Endothelial cell of umbilical vein (primary cell): ENCODE measurements at regions not wholly inside any gene's neighbourhood (a gene's known extent, or its start where the extent isn't known, plus 50 kb on each side); places are given as distances from the start of the nearest gene placed in this dataset.

Experiments
- BruUV-seq: library from RNA; stranded (reverse); fragments of 400-500 nt; replicated peaks from 2 replicates; lab custom pipeline; 2021; lab: Mats Ljungman, UMichigan
- CTCF ChIA-PET: fragments of 300-600, 350-600 bp; sonication (Branson Sonifier 250); formaldehyde crosslinking; loops from one replicate; lab custom pipeline; 2021; ENCODE audit warnings: antibody characterized with exemption, inconsistent platforms; lab: Charles Lee
- POLR2A ChIA-PET: fragments of 300-600, 350-600 bp; sonication (Branson Sonifier 250); formaldehyde crosslinking; loops from one replicate; lab custom pipeline; 2021; ENCODE audit warnings: antibody characterized with exemption, inconsistent platforms; lab: Charles Lee
- DNase-seq: peaks from one replicate; pipeline ENCODE4 v3.0.0-alpha.2; 2011; ENCODE audit warnings: low read depth, low spot score
- FAIRE-seq: peaks from 2 replicates; lab custom pipeline; 2011; peaks lifted over from hg19 to GRCh38; lab: Jason Lieb, UNC
- H2AFZ ChIP-seq: 2 replicates; pipeline ENCODE4 v1.6.0; 2012; ENCODE audit warnings: low read depth, low read length, control low read depth, inconsistent platforms
- H3K27ac ChIP-seq: 2 replicates; pipeline ENCODE4 v1.5.1; 2011; ENCODE audit warnings: low read depth, mild to moderate bottlenecking, control low read depth, low read length, moderate library complexity; ENCODE audit not compliant: insufficient read depth
- H3K27me3 ChIP-seq, 2 experiments: 2 replicates each; pipeline versions ENCODE4 v1.6.0 to v1.6.1; 2011; ENCODE audit warnings: low read length in 2 of 2, mixed read lengths in 1 of 2; ENCODE audit not compliant: control insufficient read depth in 2 of 2, insufficient read depth in 2 of 2
- H3K36me3 ChIP-seq, 2 experiments: 2 replicates in 1 of 2; 3 replicates in 1 of 2; pipeline ENCODE4 v1.5.1; 2011; ENCODE audit warnings: low read length in 2 of 2, mild to moderate bottlenecking in 1 of 2, moderate library complexity in 1 of 2; ENCODE audit not compliant: control insufficient read depth in 2 of 2, insufficient read depth in 2 of 2; ENCODE audit errors: extremely low read depth in 1 of 2
- H3K4me1 ChIP-seq: 3 replicates; pipeline ENCODE4 v1.5.1; 2011; ENCODE audit warnings: mild to moderate bottlenecking, low read length; ENCODE audit not compliant: control insufficient read depth, insufficient read depth; ENCODE audit errors: extremely low read depth
- H3K4me2 ChIP-seq: 2 replicates; pipeline ENCODE4 v1.6.1; 2011; ENCODE audit warnings: low read length, control low read depth, mixed read lengths; ENCODE audit not compliant: insufficient read depth
- H3K4me3 ChIP-seq, 3 experiments: fragments of 200-600 bp in 1 of 3; sonication (generic), shearing (Covaris generic) in 1 of 3; replicated peaks in 1 of 3; 2 replicates each; pipeline ENCODE4 v1.5.1; 2011 to 2016; ENCODE audit warnings: control low read depth in 3 of 3, low read length in 3 of 3, mild to moderate bottlenecking in 2 of 3, inconsistent platforms in 1 of 3, low read depth in 1 of 3, moderate library complexity in 1 of 3; ENCODE audit not compliant: insufficient read depth in 1 of 3
- H3K79me2 ChIP-seq: 2 replicates; pipeline ENCODE4 v1.6.0; 2012; ENCODE audit warnings: low read length, inconsistent platforms; ENCODE audit not compliant: control insufficient read depth, insufficient read depth
- H3K9ac ChIP-seq: replicated peaks from 2 replicates; pipeline ENCODE3; 2011; ENCODE audit warnings: low read length, control low read depth; ENCODE audit not compliant: insufficient read depth; ENCODE audit errors: extremely low read depth
- H3K9me1 ChIP-seq: replicated peaks from 3 replicates; pipeline ENCODE4 v1.6.0; 2011; ENCODE audit warnings: mild to moderate bottlenecking, low read length; ENCODE audit not compliant: control insufficient read depth, insufficient read depth; ENCODE audit errors: extremely low read depth
- H3K9me3 ChIP-seq: replicated peaks from 2 replicates; pipeline ENCODE4 v1.5.1; 2012; ENCODE audit warnings: low read length, inconsistent platforms; ENCODE audit not compliant: control insufficient read depth, insufficient read depth
- H4K20me1 ChIP-seq: replicated peaks from 2 replicates; pipeline ENCODE3; 2011; ENCODE audit warnings: mild to moderate bottlenecking, low read length; ENCODE audit not compliant: control insufficient read depth, insufficient read depth; ENCODE audit errors: extremely low read depth
- CTCF ChIP-seq, 2 donors: IDR thresholded peaks; 1 replicate in 1 of 2; 2 replicates in 1 of 2; pipeline ENCODE4 v1.5.1; 2011; ENCODE audit warnings: low read length in 2 of 2, mild to moderate bottlenecking in 2 of 2, moderate library complexity in 2 of 2, control low read depth in 1 of 2, inconsistent platforms in 1 of 2, low read depth in 1 of 2; ENCODE audit not compliant: insufficient read depth in 1 of 2; ENCODE audit errors: extremely low read depth in 1 of 2
- EZH2 ChIP-seq: IDR thresholded peaks from 2 replicates; pipeline ENCODE4 v1.6.1; 2012; ENCODE audit warnings: borderline replicate concordance, low read depth, mild to moderate bottlenecking, moderate library complexity, low read length, inconsistent platforms; ENCODE audit not compliant: severe bottlenecking
- FOS ChIP-seq: IDR thresholded peaks from 2 replicates; pipeline ENCODE4 v1.6.1; 2011; ENCODE audit warnings: mild to moderate bottlenecking, low read length, moderate library complexity, borderline replicate concordance; ENCODE audit not compliant: insufficient read depth
- GATA2 ChIP-seq: IDR thresholded peaks from 2 replicates; pipeline ENCODE4 v1.7.0; 2011; ENCODE audit warnings: low read depth, mild to moderate bottlenecking, moderate library complexity, mixed read lengths, low read length; ENCODE audit not compliant: insufficient read length, insufficient read depth
- JUN ChIP-seq: IDR thresholded peaks from 2 replicates; pipeline ENCODE4 v1.6.1; 2011; ENCODE audit warnings: borderline replicate concordance, low read depth; ENCODE audit not compliant: insufficient read length, insufficient read depth
- MAX ChIP-seq: IDR thresholded peaks from 2 replicates; pipeline ENCODE4 v1.6.1; 2011; ENCODE audit not compliant: insufficient read depth, insufficient read length
- MYC ChIP-seq: IDR thresholded peaks from one replicate; pipeline ENCODE4 v1.6.1; 2011; ENCODE audit warnings: mild to moderate bottlenecking, low read depth, low read length
- POLR2A ChIP-seq: IDR thresholded peaks from 2 replicates; pipeline ENCODE4 v1.6.1; 2012; ENCODE audit warnings: low read depth, mild to moderate bottlenecking, control low read depth, low read length
- POLR2AphosphoS5 ChIP-seq: IDR thresholded peaks from 2 replicates; pipeline ENCODE4 v1.6.1; 2012; ENCODE audit warnings: low read depth, mild to moderate bottlenecking, control low read depth, low read length, moderate library complexity; ENCODE audit not compliant: insufficient read depth
- dilution Hi-C: fragments of 300-500 bp; cut with MboI; formaldehyde crosslinking; loops from one replicate; pipeline ENCODE4 v1.15.0; 2019; ENCODE audit warnings: low sequenced_read_pairs; ENCODE audit not compliant: extremely low pct_ligation_motif_present
- intact Hi-C: fragments of 100-400 bp; cut with micrococcal nuclease; formaldehyde crosslinking; loops from one replicate; pipeline ENCODE4 v1.10.0; 2022

- no peak for FAIRE-seq
- Histone ChIP-seq H3K79me2 (no peaks in the 10 kb centered on the region), H4K20me1 (no peaks in the 10 kb centered on the region), H3K4me2 (no peak overlapping the region), H3K9me3 (no peaks in the 10 kb centered on the region), H3K4me1 (no peaks in the 10 kb centered on the region), H3K27me3 (no peaks in the 10 kb centered on the region), H2AFZ (no peak overlapping the region), H3K9me1 (no peaks in the 10 kb centered on the region), H3K27ac (no peak overlapping the region), H3K4me3 (no peak overlapping the region), H3K9ac (no peak overlapping the region), H3K36me3 (no peaks in the 10 kb centered on the region)
- no TSS peak for BruUV-seq
- dilution Hi-C loops (no loop called here), intact Hi-C loops (no loop called here)
- TF ChIP-seq JUN = no peak
- TF ChIP-seq MYC = no peak
- no peak for TF ChIP-seq MAX
- TF ChIP-seq FOS = no peak
- TF ChIP-seq GATA2 = no peak
- TF ChIP-seq EZH2 = no peak
- TF ChIP-seq POLR2AphosphoS5 = no peak
- TF ChIP-seq CTCF (IDR thresholded peaks at IDR 0.05; ENCODE audit: extremely low read depth in 1 of 2, insufficient read depth in 1 of 2, low read depth in 1 of 2, low read length in 2 of 2) = no peak
- TF ChIP-seq POLR2A = no peak
- ChIA-PET CTCF (no interaction called here), POLR2A (no interaction called here)
- no peak for DNase-seq
Measured at GRCh38 chr11:109733245-109733644, 311.3 kb downstream of the C11orf87 start.
